ENCODE measurements at regions not wholly inside any gene's neighbourhood (a gene's known extent, or its start where the extent isn't known, plus 50 kb on each side); places are given as distances from the start of the nearest gene placed in this dataset.

GRCh38 chr18:70506511-70506910, 217.7 kb downstream of the SOCS6 start:
- TF ChIP-seq CTCF (IDR thresholded peaks at IDR 0.05) (no peak), POLR2A (IDR thresholded peaks at IDR 0.05) (no peak)

Measured in suprapubic skin (tissue), 3 donors.